Nephron (organoid): ENCODE measurements at regions not wholly inside any gene's neighbourhood (a gene's known extent, or its start where the extent isn't known, plus 50 kb on each side); places are given as distances from the start of the nearest gene placed in this dataset.

ENCODE experiments used
- H3K27ac Mint-ChIP-seq, 3 experiments: 2 replicates each; pipeline ENCODE4 v1.8.0; 2020; ENCODE audit warnings: mixed read lengths in 3 of 3, mild to moderate bottlenecking in 2 of 3, moderate library complexity in 1 of 3
- H3K27me3 Mint-ChIP-seq: 2 replicates; pipeline ENCODE4 v1.8.0; 2021; ENCODE audit warnings: low read depth, mild to moderate bottlenecking, moderate library complexity, mixed read lengths
- H3K36me3 Mint-ChIP-seq: 2 replicates; pipeline ENCODE4 v1.8.0; 2020; ENCODE audit warnings: low read depth, mixed read lengths
- H3K4me1 Mint-ChIP-seq: 2 replicates; pipeline ENCODE4 v1.8.0; 2020; ENCODE audit warnings: mixed read lengths
- H3K4me3 Mint-ChIP-seq, 3 experiments: 2 replicates each; pipeline ENCODE4 v1.8.0; 2020; ENCODE audit warnings: mild to moderate bottlenecking in 3 of 3, mixed read lengths in 3 of 3, moderate library complexity in 2 of 3
- H3K9me3 Mint-ChIP-seq: 2 replicates; pipeline ENCODE4 v1.8.0; 2020; ENCODE audit warnings: mixed read lengths
- TF ChIP-seq, protein P1 (sequence below), 3 experiments: fragments of 200-600 bp; sonication (generic); IDR thresholded peaks; one replicate each; pipeline ENCODE4 v1.5.0; 2021; ENCODE audit warnings: antibody characterized with exemption in 3 of 3; ENCODE audit not compliant: unreplicated experiment in 3 of 3

DNA sequence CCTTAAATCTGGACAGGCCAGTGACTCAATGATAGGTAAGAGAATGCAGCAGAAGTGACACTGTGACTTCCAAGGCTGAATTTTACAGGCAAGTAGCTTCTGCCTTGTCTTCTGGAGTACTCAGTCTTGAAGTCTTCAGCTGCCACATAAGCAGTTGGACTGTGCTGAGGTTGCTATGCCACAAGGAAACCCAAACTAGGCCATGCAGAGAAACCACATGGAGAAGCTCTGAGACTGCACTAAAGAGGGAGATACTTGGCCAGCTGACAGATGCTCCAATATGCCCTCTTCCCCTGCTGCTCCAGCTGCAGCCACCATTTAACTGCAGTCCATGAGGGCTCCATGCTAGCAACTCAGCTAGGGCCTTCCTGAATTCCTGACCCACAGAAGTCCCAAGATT is 119.4 kb upstream of the GADL1 start:
- Mint-ChIP-seq H3K9me3 (peaks cover 2% of the 10 kb centered on the region), H3K36me3 (no peaks in the 10 kb centered on the region), H3K4me3 (no peak overlapping the region), H3K27ac (no peak overlapping the region), H3K27me3 (no peaks in the 10 kb centered on the region), H3K4me1 (no peaks in the 10 kb centered on the region)
- TF ChIP-seq, protein P1, sequence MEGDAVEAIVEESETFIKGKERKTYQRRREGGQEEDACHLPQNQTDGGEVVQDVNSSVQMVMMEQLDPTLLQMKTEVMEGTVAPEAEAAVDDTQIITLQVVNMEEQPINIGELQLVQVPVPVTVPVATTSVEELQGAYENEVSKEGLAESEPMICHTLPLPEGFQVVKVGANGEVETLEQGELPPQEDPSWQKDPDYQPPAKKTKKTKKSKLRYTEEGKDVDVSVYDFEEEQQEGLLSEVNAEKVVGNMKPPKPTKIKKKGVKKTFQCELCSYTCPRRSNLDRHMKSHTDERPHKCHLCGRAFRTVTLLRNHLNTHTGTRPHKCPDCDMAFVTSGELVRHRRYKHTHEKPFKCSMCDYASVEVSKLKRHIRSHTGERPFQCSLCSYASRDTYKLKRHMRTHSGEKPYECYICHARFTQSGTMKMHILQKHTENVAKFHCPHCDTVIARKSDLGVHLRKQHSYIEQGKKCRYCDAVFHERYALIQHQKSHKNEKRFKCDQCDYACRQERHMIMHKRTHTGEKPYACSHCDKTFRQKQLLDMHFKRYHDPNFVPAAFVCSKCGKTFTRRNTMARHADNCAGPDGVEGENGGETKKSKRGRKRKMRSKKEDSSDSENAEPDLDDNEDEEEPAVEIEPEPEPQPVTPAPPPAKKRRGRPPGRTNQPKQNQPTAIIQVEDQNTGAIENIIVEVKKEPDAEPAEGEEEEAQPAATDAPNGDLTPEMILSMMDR (IDR thresholded peaks at IDR 0.05; ENCODE audit: unreplicated experiment in 3 of 3), result no peak

DNA sequence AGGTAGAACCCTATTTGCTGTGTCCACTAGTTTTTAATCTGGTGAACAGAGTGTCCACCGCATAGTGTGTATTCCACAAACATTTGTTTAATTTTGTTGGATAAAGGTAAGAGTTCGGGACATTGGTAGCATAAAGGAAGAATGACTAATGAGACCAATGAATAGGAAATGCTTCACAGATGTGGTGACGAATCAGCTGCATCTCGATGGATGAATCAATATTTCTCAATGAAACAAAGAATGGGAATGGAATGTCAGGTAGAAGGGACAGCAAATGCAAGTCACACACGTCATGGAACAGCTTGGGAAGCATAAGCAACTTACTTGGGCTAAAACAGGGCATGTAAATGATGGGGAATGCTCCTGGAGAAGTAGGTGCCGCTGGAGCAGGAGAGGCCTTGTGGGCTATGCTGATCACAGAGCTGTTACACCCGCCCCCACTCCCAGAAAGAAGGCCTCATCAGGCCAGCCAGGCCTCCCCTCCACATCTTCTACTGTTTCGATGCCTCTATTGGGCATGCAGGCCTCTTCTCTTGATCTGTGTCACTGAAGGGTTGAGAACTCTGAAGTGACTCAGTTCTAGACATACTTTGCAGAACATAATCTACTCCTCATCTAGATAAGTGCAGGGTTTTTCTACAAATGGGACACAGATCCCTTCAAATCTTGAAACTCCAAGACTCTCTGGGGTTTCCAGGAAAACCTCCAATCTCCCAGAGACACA is 120.0 kb upstream of the GADL1 start:
- Mint-ChIP-seq H3K4me1 (no peaks in the 10 kb centered on the region), H3K9me3 (peaks cover 2% of the 10 kb centered on the region), H3K36me3 (no peaks in the 10 kb centered on the region), H3K4me3 (no peak overlapping the region), H3K27me3 (no peaks in the 10 kb centered on the region), H3K27ac (no peak overlapping the region)
- TF ChIP-seq, protein P1 (IDR thresholded peaks at IDR 0.05; ENCODE audit: unreplicated experiment in 3 of 3), result no peak

DNA sequence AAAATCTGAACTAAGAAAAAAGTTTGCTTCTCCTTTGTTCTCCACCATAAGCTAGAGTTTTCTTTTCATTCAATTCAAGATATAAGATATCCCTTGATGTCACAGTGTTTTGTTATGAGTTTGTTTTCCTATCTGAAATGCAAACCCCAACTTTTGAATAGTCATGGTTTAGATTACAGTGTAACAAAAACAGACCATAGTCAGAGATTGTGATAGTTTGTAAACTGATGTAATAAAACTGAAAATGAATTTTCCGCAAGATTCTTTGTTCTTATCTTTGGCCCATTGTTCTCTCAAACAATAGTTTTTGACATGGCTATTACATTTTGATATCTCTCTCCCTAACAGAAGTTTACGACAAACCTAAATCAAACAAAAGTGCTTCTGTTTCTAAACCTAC is 121.7 kb upstream of the GADL1 start:
- Mint-ChIP-seq H3K36me3 (no peaks in the 10 kb centered on the region), H3K9me3 (peaks cover 2% of the 10 kb centered on the region), H3K4me1 (no peaks in the 10 kb centered on the region), H3K4me3 (no peak overlapping the region), H3K27me3 (no peaks in the 10 kb centered on the region), H3K27ac (peak overlapping the region in 1 of 3 experiments; percentile 9)
- TF ChIP-seq, protein P1 (IDR thresholded peaks at IDR 0.05; ENCODE audit: unreplicated experiment in 3 of 3), result no peak

DNA sequence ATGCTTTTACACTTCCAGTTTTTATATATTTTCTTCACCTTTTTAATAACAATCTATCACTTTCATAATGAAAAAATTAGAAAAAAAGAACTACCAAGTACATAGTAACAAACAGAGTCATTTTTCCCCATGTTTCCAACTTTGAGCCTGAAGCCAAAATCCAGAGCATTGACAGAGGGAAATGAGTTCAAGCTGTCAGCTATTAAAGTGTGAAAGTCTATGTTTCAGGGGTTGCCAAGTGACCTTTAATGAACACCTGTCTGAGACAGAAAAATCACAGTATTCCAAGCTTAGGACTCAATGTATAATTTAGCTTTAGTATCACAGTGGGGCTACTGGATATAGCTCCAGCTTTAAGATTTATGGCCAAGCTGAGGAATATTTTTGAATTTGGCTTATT is 128.3 kb upstream of the GADL1 start:
- Mint-ChIP-seq H3K4me1 (no peaks in the 10 kb centered on the region), H3K4me3 (no peak overlapping the region), H3K27me3 (no peaks in the 10 kb centered on the region), H3K27ac (no peak overlapping the region), H3K36me3 (peaks cover 4% of the 10 kb centered on the region), H3K9me3 (peaks cover 12% of the 10 kb centered on the region)
- TF ChIP-seq, protein P1 (IDR thresholded peaks at IDR 0.05; ENCODE audit: unreplicated experiment in 3 of 3), result no peak

DNA sequence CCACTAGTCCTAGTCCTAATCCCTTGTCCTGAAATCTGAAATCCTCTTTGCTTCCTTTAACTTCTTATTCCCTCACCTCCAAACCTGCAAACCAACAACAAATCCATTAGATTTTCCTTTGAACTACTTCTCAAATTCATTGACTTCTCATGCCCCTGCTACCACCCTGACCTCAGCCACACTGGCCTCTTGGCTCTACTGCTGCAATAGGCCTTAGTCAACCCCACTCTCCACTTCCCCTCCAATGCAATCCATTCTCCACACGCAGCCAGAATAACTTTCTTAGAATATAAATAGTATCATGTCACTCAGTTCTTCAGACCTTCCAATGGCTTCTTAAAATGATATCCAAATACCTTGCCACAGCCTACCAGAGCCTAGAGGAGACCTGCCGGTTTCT is 131.1 kb upstream of the GADL1 start:
- no peaks in the 10 kb centered on the region for H3K4me1 Mint-ChIP-seq
- TF ChIP-seq, protein P1 (IDR thresholded peaks at IDR 0.05; ENCODE audit: unreplicated experiment in 3 of 3), result no peak
- peaks cover 6% of the 10 kb centered on the region for H3K27me3 Mint-ChIP-seq
- peaks cover 11% of the 10 kb centered on the region for H3K36me3 Mint-ChIP-seq
- no peak overlapping the region for H3K27ac Mint-ChIP-seq
- H3K4me3 Mint-ChIP-seq, result no peak overlapping the region
- H3K9me3 Mint-ChIP-seq, result peaks cover 25% of the 10 kb centered on the region

DNA sequence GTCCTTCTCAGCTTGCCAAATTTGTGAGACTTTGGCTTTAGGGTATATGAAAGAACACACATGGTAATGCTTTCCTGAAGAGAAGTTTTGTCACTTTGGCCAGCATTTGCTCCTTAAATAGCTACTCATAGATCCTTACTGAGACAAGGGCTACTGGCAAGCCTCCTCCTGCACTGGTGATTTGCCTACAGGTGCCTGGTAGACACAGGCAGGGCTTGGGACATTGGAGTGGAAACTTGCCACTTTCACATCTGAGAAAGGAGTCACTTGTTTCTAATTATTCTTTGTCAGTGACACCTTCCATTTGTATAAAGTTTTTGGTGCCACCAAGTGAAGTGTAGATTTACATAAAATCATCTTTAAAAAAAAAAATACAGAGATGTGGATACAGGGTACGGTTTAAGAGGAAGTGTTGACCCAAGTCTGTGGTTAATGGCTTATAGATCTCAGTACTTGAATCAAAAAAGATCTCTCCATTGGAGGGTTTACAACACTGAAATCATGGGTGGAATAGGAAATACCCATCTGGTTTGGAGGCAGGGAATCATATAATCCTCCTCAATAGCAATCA is 132.8 kb upstream of the GADL1 start:
- TF ChIP-seq, protein P1 (IDR thresholded peaks at IDR 0.05; ENCODE audit: unreplicated experiment in 3 of 3), result no peak
- Mint-ChIP-seq H3K27me3 (peaks cover 6% of the 10 kb centered on the region), H3K4me3 (no peak overlapping the region), H3K36me3 (peaks cover 11% of the 10 kb centered on the region), H3K9me3 (peaks cover 25% of the 10 kb centered on the region), H3K27ac (no peak overlapping the region), H3K4me1 (no peaks in the 10 kb centered on the region)
